HepG2 (cell line): ENCODE measurements at regions not wholly inside any gene's neighbourhood (a gene's known extent, or its start where the extent isn't known, plus 50 kb on each side); places are given as distances from the start of the nearest gene placed in this dataset.

Experiments used
- ATAC-seq: fragments of 200-7000 bp; cut with Tn5 transposase; 3 replicates; pipeline ENCODE4 v1.9.1; 2020; ENCODE audit warnings: mild to moderate bottlenecking, moderate library complexity
- BruUV-seq: library from RNA; stranded (reverse); fragments of 400-500 nt; replicated peaks from 2 replicates; lab custom pipeline; 2021; lab: Mats Ljungman, UMichigan
- CTCF ChIA-PET: fragments of 300-600 bp; formaldehyde crosslinking; extraction: SDS; loops from one replicate; lab custom pipeline; 2021; ENCODE audit warnings: low total read pairs, inconsistent platforms, low intra/inter-chr PET ratio; lab: Yijun Ruan, JAX
- POLR2A ChIA-PET: fragments of 350-600 bp; sonication (Branson Sonifier 250); formaldehyde crosslinking; loops from one replicate; lab custom pipeline; 2020; ENCODE audit warnings: antibody characterized with exemption, inconsistent platforms; lab: Yijun Ruan, JAX
- DNase-seq: peaks from one replicate; pipeline ENCODE4 v3.0.0-alpha.2; 2015; ENCODE audit warnings: low spot score
- FAIRE-seq: peaks from 3 replicates; lab custom pipeline; 2011; peaks lifted over from hg19 to GRCh38; lab: Jason Lieb, UNC
- H2AFZ ChIP-seq: one replicate; pipeline ENCODE4 v1.6.1; 2011; ENCODE audit warnings: low read length, inconsistent platforms
- H3K27ac ChIP-seq: fragments of 300-600 bp; 3 replicates; pipeline ENCODE4 v1.8.0; 2011; ENCODE audit warnings: mixed run types, mild to moderate bottlenecking, mixed read lengths, low read length, inconsistent platforms; ENCODE audit not compliant: insufficient read depth; ENCODE audit errors: extremely low read length
- H3K27me3 ChIP-seq, 2 experiments: fragments of 200-600 bp in 1 of 2; 2 replicates in 1 of 2; 3 replicates in 1 of 2; pipeline versions ENCODE4 v1.6.0 to v1.8.0; 2011; ENCODE audit warnings: low read length in 2 of 2, mild to moderate bottlenecking in 2 of 2, moderate library complexity in 2 of 2, inconsistent platforms in 1 of 2; ENCODE audit not compliant: insufficient read depth in 2 of 2, control insufficient read depth in 1 of 2
- H3K36me3 ChIP-seq, 2 experiments: fragments of 200-600 bp in 1 of 2; replicated peaks in 1 of 2; 2 replicates in 1 of 2; 3 replicates in 1 of 2; pipeline versions ENCODE4 v1.5.1 to v1.8.0; 2011; ENCODE audit warnings: low read length in 2 of 2, inconsistent platforms in 1 of 2; ENCODE audit not compliant: insufficient read depth in 2 of 2, control insufficient read depth in 1 of 2
- H3K4me1 ChIP-seq: 2 replicates; pipeline ENCODE4 v1.5.1; 2012; ENCODE audit warnings: low read length, inconsistent platforms; ENCODE audit not compliant: insufficient read depth
- H3K4me2 ChIP-seq: 2 replicates; pipeline ENCODE4 v1.6.0; 2011; ENCODE audit warnings: low read depth, low read length, inconsistent platforms
- H3K4me3 ChIP-seq, 3 experiments: fragments of 200-600 bp in 1 of 3; sonication (generic), shearing (Covaris generic) in 1 of 3; replicated peaks in 1 of 3; 2 replicates each; pipeline ENCODE4 v1.5.1; 2011 to 2016; ENCODE audit warnings: low read length in 3 of 3, inconsistent platforms in 2 of 3, low read depth in 2 of 3, mild to moderate bottlenecking in 2 of 3, control low read depth in 1 of 3, mixed read lengths in 1 of 3; ENCODE audit not compliant: insufficient read depth in 1 of 3
- H3K79me2 ChIP-seq: one replicate; pipeline ENCODE4 v1.6.1; 2011; ENCODE audit warnings: low read length, inconsistent platforms; ENCODE audit not compliant: insufficient read depth
- H3K9ac ChIP-seq: 2 replicates; pipeline ENCODE4 v1.6.0; 2011; ENCODE audit warnings: mild to moderate bottlenecking, low read depth, low read length, inconsistent platforms; ENCODE audit not compliant: insufficient read depth
- H3K9me3 ChIP-seq: 2 replicates; pipeline ENCODE4 v1.5.1; 2012; ENCODE audit warnings: mild to moderate bottlenecking, low read length
- H4K20me1 ChIP-seq: 2 replicates; pipeline ENCODE4 v1.6.0; 2011; ENCODE audit warnings: inconsistent platforms, mild to moderate bottlenecking, low read length, moderate library complexity; ENCODE audit not compliant: insufficient read depth
- CERS6 ChIP-seq: sonication (generic); formaldehyde crosslinking; IDR thresholded peaks from 2 replicates; pipeline ENCODE4 v1.5.0; 2020; ENCODE audit warnings: missing genetic modification reagents
- CTCF ChIP-seq: sonication (generic); formaldehyde crosslinking; IDR thresholded peaks from 2 replicates; pipeline ENCODE4 v1.5.0; 2020; ENCODE audit warnings: mild to moderate bottlenecking, missing genetic modification reagents, moderate library complexity
- HMGXB4 ChIP-seq, 2 experiments: sonication (generic) in 1 of 2; formaldehyde crosslinking in 1 of 2; IDR thresholded peaks; 2 replicates each; pipeline versions ENCODE4 v1.4.0 to v1.6.1; 2018 to 2020; ENCODE audit warnings: missing genetic modification reagents in 2 of 2, borderline replicate concordance in 1 of 2, low read depth in 1 of 2, mild to moderate bottlenecking in 1 of 2, missing biosample characterization in 1 of 2
- KLF6 ChIP-seq: IDR thresholded peaks from 2 replicates; pipeline ENCODE4 v1.8.0; 2016; ENCODE audit warnings: missing biosample characterization, missing genetic modification reagents
- MEIS2 ChIP-seq: sonication (generic); formaldehyde crosslinking; IDR thresholded peaks from 2 replicates; pipeline ENCODE4 v1.9.0; 2021; ENCODE audit warnings: mild to moderate bottlenecking, missing genetic modification reagents
- STAG1 ChIP-seq: sonication (generic); formaldehyde crosslinking; IDR thresholded peaks from 2 replicates; pipeline ENCODE4 v1.4.0; 2020; ENCODE audit warnings: missing genetic modification reagents
- ZNF235 ChIP-seq: sonication (generic); formaldehyde crosslinking; IDR thresholded peaks from 2 replicates; pipeline ENCODE4 v1.8.1; 2023; ENCODE audit warnings: mild to moderate bottlenecking, missing genetic modification reagents, borderline replicate concordance
- WGBS: methylation state at CpG from one replicate; pipeline ENCODE4 v1.1.6; 2017; ENCODE audit warnings: low lambda C conversion rate; 5-methylcytosine and 5-hydroxymethylcytosine counted together
- in situ Hi-C: cut with HindIII; loops from 2 replicates; pipeline ENCODE4 v1.10.0; 2017; ENCODE audit warnings: low pct_unique_long_range_greater_than_20kb; ENCODE audit not compliant: extremely low pct_ligation_motif_present
- intact Hi-C: fragments of 100-400 bp; cut with micrococcal nuclease; formaldehyde crosslinking; loops from one replicate; pipeline ENCODE4 v1.10.0; 2022; ENCODE audit not compliant: unreplicated experiment
- TF ChIP-seq, protein P1 (sequence below): sonication (generic); formaldehyde crosslinking; conservative IDR thresholded peaks from 2 replicates; pipeline ENCODE4 v1.8.0; 2022; ENCODE audit warnings: low read depth, missing genetic modification reagents
- TF ChIP-seq, protein P2 (sequence below): sonication (generic); formaldehyde crosslinking; IDR thresholded peaks from 2 replicates; pipeline ENCODE4 v1.4.0; 2020; ENCODE audit warnings: missing genetic modification reagents, borderline replicate concordance
- TF ChIP-seq, protein P3 (sequence below): sonication (generic); formaldehyde crosslinking; conservative IDR thresholded peaks from 2 replicates; pipeline ENCODE4 v1.5.0; 2020; ENCODE audit warnings: missing genetic modification reagents
- TF ChIP-seq, protein P4 (sequence below): sonication (generic); formaldehyde crosslinking; IDR thresholded peaks from 2 replicates; pipeline ENCODE4 v1.8.1; 2023; ENCODE audit warnings: mild to moderate bottlenecking, inconsistent platforms, moderate library complexity, missing genetic modification reagents, borderline replicate concordance

DNA sequence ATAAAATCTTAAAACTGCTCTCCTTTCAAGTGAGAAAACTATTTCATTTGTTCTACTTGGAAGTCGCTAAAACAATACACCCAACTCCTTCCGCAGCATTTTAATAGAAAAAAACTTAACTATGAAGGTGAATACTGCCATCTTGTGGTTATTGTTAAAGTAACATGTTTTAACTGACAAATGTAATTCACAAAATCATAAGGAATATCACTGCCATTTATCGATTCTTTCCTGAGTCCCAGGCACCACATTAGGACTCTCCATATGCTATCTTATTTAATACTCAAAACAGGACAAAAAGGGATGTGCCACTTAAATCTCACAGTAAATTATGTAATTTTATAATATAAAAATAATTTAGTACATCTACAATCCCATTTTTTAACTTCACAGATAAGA lies 130.5 kb upstream of the ITGA1 start:
- Histone ChIP-seq H3K27me3 (no peaks in the 10 kb centered on the region), H3K4me1 (no peaks in the 10 kb centered on the region), H3K36me3 (no peaks in the 10 kb centered on the region), H3K27ac (no peak overlapping the region), H3K9me3 (no peaks in the 10 kb centered on the region), H3K79me2 (no peaks in the 10 kb centered on the region), H3K4me2 (no peak overlapping the region), H3K4me3 (no peak overlapping the region), H3K9ac (no peak overlapping the region), H4K20me1 (no peaks in the 10 kb centered on the region), H2AFZ (peak overlapping the region; percentile 50)
- ChIA-PET POLR2A (no interaction called here), CTCF (interaction anchor here (1.0 to 2.2 kb wide), 3 partner anchors 258 to 1698 kb away, joined by 5 to 7 read pairs (median 6); no protein-coding TSS in a partner anchor)
- ATAC-seq: no peak
- in situ Hi-C loops (loop anchor here (10.0 to 25.0 kb wide), 3 partner anchors 645 to 1692 kb away; partner anchors contain the start of gene ISL1), intact Hi-C loops (loop anchor here (2.0 kb wide), 1 partner anchor 1698 kb away; no protein-coding TSS in a partner anchor)
- no TSS peak for BruUV-seq
- 2% methylated on average over 3 of the region's 3 CpGs for WGBS
- DNase-seq: peak; percentile 18
- peak; percentile 65 for FAIRE-seq
- peak; percentile 58 for TF ChIP-seq STAG1
- no peak for TF ChIP-seq HMGXB4 (CRISPR knock-in tag; IDR thresholded peaks at IDR 0.05; ENCODE audit: borderline replicate concordance in 1 of 2, low read depth in 1 of 2)
- TF ChIP-seq, protein P1, sequence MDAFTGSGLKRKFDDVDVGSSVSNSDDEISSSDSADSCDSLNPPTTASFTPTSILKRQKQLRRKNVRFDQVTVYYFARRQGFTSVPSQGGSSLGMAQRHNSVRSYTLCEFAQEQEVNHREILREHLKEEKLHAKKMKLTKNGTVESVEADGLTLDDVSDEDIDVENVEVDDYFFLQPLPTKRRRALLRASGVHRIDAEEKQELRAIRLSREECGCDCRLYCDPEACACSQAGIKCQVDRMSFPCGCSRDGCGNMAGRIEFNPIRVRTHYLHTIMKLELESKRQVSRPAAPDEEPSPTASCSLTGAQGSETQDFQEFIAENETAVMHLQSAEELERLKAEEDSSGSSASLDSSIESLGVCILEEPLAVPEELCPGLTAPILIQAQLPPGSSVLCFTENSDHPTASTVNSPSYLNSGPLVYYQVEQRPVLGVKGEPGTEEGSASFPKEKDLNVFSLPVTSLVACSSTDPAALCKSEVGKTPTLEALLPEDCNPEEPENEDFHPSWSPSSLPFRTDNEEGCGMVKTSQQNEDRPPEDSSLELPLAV (CRISPR knock-in tag): no peak
- TF ChIP-seq, protein P2, sequence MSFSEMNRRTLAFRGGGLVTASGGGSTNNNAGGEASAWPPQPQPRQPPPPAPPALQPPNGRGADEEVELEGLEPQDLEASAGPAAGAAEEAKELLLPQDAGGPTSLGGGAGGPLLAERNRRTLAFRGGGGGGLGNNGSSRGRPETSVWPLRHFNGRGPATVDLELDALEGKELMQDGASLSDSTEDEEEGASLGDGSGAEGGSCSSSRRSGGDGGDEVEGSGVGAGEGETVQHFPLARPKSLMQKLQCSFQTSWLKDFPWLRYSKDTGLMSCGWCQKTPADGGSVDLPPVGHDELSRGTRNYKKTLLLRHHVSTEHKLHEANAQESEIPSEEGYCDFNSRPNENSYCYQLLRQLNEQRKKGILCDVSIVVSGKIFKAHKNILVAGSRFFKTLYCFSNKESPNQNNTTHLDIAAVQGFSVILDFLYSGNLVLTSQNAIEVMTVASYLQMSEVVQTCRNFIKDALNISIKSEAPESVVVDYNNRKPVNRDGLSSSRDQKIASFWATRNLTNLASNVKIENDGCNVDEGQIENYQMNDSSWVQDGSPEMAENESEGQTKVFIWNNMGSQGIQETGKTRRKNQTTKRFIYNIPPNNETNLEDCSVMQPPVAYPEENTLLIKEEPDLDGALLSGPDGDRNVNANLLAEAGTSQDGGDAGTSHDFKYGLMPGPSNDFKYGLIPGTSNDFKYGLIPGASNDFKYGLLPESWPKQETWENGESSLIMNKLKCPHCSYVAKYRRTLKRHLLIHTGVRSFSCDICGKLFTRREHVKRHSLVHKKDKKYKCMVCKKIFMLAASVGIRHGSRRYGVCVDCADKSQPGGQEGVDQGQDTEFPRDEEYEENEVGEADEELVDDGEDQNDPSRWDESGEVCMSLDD (CRISPR knock-in tag): no peak
- peak; percentile 53 for TF ChIP-seq CTCF (CRISPR knock-in tag)
- no peak for TF ChIP-seq CERS6 (CRISPR knock-in tag)
- TF ChIP-seq, protein P3, sequence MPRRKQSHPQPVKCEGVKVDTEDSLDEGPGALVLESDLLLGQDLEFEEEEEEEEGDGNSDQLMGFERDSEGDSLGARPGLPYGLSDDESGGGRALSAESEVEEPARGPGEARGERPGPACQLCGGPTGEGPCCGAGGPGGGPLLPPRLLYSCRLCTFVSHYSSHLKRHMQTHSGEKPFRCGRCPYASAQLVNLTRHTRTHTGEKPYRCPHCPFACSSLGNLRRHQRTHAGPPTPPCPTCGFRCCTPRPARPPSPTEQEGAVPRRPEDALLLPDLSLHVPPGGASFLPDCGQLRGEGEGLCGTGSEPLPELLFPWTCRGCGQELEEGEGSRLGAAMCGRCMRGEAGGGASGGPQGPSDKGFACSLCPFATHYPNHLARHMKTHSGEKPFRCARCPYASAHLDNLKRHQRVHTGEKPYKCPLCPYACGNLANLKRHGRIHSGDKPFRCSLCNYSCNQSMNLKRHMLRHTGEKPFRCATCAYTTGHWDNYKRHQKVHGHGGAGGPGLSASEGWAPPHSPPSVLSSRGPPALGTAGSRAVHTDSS (CRISPR knock-in tag): no peak
- no peak for TF ChIP-seq KLF6 (CRISPR knock-in tag)
- no peak for TF ChIP-seq MEIS2
- no peak for TF ChIP-seq ZNF235
- TF ChIP-seq, protein P4, sequence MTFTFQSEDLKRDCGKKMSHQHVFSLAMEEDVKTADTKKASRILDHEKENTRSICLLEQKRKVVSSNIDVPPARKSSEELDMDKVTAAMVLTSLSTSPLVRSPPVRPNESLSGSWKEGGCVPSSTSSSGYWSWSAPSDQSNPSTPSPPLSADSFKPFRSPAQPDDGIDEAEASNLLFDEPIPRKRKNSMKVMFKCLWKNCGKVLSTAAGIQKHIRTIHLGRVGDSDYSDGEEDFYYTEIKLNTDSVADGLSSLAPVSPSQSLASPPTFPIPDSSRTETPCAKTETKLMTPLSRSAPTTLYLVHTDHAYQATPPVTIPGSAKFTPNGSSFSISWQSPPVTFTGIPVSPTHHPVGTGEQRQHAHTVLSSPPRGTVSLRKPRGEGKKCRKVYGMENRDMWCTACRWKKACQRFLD (CRISPR knock-in tag): no peak
